BLaER1 treated with 17β-estradiol and CSF1 and Interleukin-3, amounts not matched to agents 10 nM and 100 nM (cell line): ENCODE measurements at regions not wholly inside any gene's neighbourhood (a gene's known extent, or its start where the extent isn't known, plus 50 kb on each side); places are given as distances from the start of the nearest gene placed in this dataset.
A peak's percentile ranks its signal among the peaks of the same experiment; 100 is the strongest.
"Not testable (repeated sequence)": the region's sequence is repeated elsewhere in the genome, so short reads cannot be mapped to it uniquely, and the experiment has no call there.

Source experiments
- H3K27ac ChIP-seq, 11 experiments: shearing (Covaris generic); formaldehyde crosslinking; 2 replicates each; pipeline ENCODE4 v1.8.1; 2022
- H3K27me3 ChIP-seq, 11 experiments: shearing (Covaris generic); formaldehyde crosslinking; 2 replicates each; pipeline ENCODE4 v1.8.1; 2022
- H3K36me3 ChIP-seq, 11 experiments: shearing (Covaris generic); formaldehyde crosslinking; 2 replicates each; pipeline ENCODE4 v1.8.1; 2022
- H3K4me1 ChIP-seq, 10 experiments: shearing (Covaris generic); formaldehyde crosslinking; 2 replicates each; pipeline ENCODE4 v1.8.1; 2022
- H3K4me2 ChIP-seq, 11 experiments: shearing (Covaris generic); formaldehyde crosslinking; 2 replicates each; pipeline ENCODE4 v1.8.1; 2022
- H3K4me3 ChIP-seq, 10 experiments: shearing (Covaris generic); formaldehyde crosslinking; 2 replicates each; pipeline ENCODE4 v1.8.1; 2022
- H3K9ac ChIP-seq, 11 experiments: shearing (Covaris generic); formaldehyde crosslinking; 2 replicates each; pipeline ENCODE4 v1.8.1; 2022
- H3K9me3 ChIP-seq, 11 experiments: shearing (Covaris generic); formaldehyde crosslinking; replicated peaks in 1 of 11; 2 replicates each; pipeline ENCODE4 v1.8.1; 2022
- H4K20me1 ChIP-seq, 11 experiments: shearing (Covaris generic); formaldehyde crosslinking; 2 replicates each; pipeline ENCODE4 v1.8.1; 2022
- Cebpa-rat ChIP-seq, 11 experiments: shearing (Covaris generic); IDR thresholded peaks; 2 replicates each; pipeline ENCODE4 v1.8.1; 2022

- Histone ChIP-seq H3K9me3 (peaks cover 4 to 11% (median 6%) of the 10 kb centered on the region in 11 experiments; a peak in 15 of 22 replicates), H3K27me3 (no peaks in the 10 kb centered on the region), H3K27ac (no peak overlapping the region), H3K4me2 (no peak overlapping the region), H3K4me3 (no peak overlapping the region), H3K4me1 (peaks cover 0 to 12% (median 2%) of the 10 kb centered on the region in 10 experiments; a peak in 6 of 20 replicates), H4K20me1 (no peaks in the 10 kb centered on the region), H3K36me3 (no peaks in the 10 kb centered on the region), H3K9ac (no peak overlapping the region)
- no peak for TF ChIP-seq Cebpa-rat (IDR thresholded peaks at IDR 0.05)
These were observed 154.5 kb downstream of the ZNF621 start for GRCh38 chr3:40679290-40679689.

- no peak overlapping the region for H3K4me3 ChIP-seq
- no peaks in the 10 kb centered on the region for H3K36me3 ChIP-seq
- H3K27me3 ChIP-seq = no peaks in the 10 kb centered on the region
- no peaks in the 10 kb centered on the region for H4K20me1 ChIP-seq
- H3K4me2 ChIP-seq = peak overlapping the region in 1 of 11 experiments; percentile 2; a peak in 1 of 22 replicates
- no peak overlapping the region for H3K27ac ChIP-seq
- H3K9me3 ChIP-seq = no peaks in the 10 kb centered on the region
- no peak overlapping the region for H3K9ac ChIP-seq
- H3K4me1 ChIP-seq = peaks cover 0 to 12% (median 2%) of the 10 kb centered on the region in 10 experiments; a peak in 6 of 20 replicates
- TF ChIP-seq Cebpa-rat (IDR thresholded peaks at IDR 0.05) = no peak
These were observed 156.2 kb downstream of the ZNF621 start for GRCh38 chr3:40680685-40681657.

- no peak for TF ChIP-seq Cebpa-rat (IDR thresholded peaks at IDR 0.05)
- Histone ChIP-seq H3K4me3 (no peak overlapping the region), H3K27ac (no peak overlapping the region), H3K27me3 (no peaks in the 10 kb centered on the region), H3K9ac (no peak overlapping the region), H3K36me3 (no peaks in the 10 kb centered on the region), H4K20me1 (no peaks in the 10 kb centered on the region), H3K4me2 (no peak overlapping the region), H3K4me1 (peaks cover 0 to 12% (median 2%) of the 10 kb centered on the region in 10 experiments; a peak in 6 of 20 replicates), H3K9me3 (no peaks in the 10 kb centered on the region)
These were observed 156.9 kb downstream of the ZNF621 start for GRCh38 chr3:40681658-40682055.

DNA sequence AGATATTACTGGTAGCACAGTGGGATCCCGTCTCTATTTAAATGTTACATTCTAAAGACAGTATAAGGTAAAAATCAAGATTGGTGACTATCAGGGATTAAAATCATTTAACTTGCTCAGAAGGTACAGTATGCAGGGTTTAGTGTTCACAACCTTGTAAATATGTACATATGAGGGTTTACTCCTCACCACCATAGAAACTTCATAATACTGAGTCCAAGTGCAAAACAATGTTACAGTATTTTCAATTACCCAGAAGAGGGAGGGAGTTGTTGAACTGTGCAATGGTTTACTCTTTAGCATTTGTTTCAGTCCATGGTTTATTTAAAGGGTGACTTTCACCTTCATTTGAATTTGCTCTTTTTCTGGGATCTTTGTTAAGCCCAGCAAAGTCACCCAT lies 165.1 kb downstream of the ZNF621 start:
- Histone ChIP-seq H3K4me1 (peaks cover 15 to 28% (median 18%) of the 10 kb centered on the region in 10 experiments), H3K9ac (no peak overlapping the region), H3K9me3 (no peaks in the 10 kb centered on the region), H4K20me1 (no peaks in the 10 kb centered on the region), H3K27ac (no peak overlapping the region), H3K27me3 (no peaks in the 10 kb centered on the region), H3K4me3 (no peak overlapping the region), H3K36me3 (no peaks in the 10 kb centered on the region), H3K4me2 (peak overlapping the region in 4 of 11 experiments; percentile 67 to 77 (median 70); a peak in 6 of 22 replicates)
- no peak for TF ChIP-seq Cebpa-rat (IDR thresholded peaks at IDR 0.05)

- no peaks in the 10 kb centered on the region for H3K36me3 ChIP-seq
- H3K27ac ChIP-seq = peak overlapping the region in 6 of 11 experiments; percentile 29 to 45 (median 42); a peak in 7 of 22 replicates
- H3K9me3 ChIP-seq = no peaks in the 10 kb centered on the region
- no peak overlapping the region; a peak in 1 of 20 replicates for H3K4me3 ChIP-seq
- no peaks in the 10 kb centered on the region for H4K20me1 ChIP-seq
- TF ChIP-seq Cebpa-rat (IDR thresholded peaks at IDR 0.05) = no peak
- peak overlapping the region in 6 of 11 experiments; percentile 7 to 21 (median 14); a peak in 5 of 22 replicates for H3K9ac ChIP-seq
- H3K27me3 ChIP-seq = no peaks in the 10 kb centered on the region
- peaks cover 15 to 30% (median 18%) of the 10 kb centered on the region in 10 experiments for H3K4me1 ChIP-seq
- peak overlapping the region; percentile 49 to 83 (median 68) for H3K4me2 ChIP-seq
These were observed 166.1 kb downstream of the ZNF621 start for GRCh38 chr3:40690749-40691451.

GRCh38 chr3:40691452-40691861 lies 166.7 kb downstream of the ZNF621 start:
- H3K36me3 ChIP-seq = no peaks in the 10 kb centered on the region
- no peaks in the 10 kb centered on the region for H3K27me3 ChIP-seq
- TF ChIP-seq Cebpa-rat (IDR thresholded peaks at IDR 0.05) = no peak
- no peak overlapping the region for H3K4me3 ChIP-seq
- H3K4me1 ChIP-seq = peaks cover 15 to 30% (median 18%) of the 10 kb centered on the region in 10 experiments
- H3K4me2 ChIP-seq = peak overlapping the region; percentile 49 to 83 (median 68)
- H3K9me3 ChIP-seq = no peaks in the 10 kb centered on the region
- no peaks in the 10 kb centered on the region for H4K20me1 ChIP-seq
- peak overlapping the region in 3 of 11 experiments; percentile 8 to 42 (median 29); a peak in 2 of 22 replicates for H3K27ac ChIP-seq
- no peak overlapping the region for H3K9ac ChIP-seq

DNA sequence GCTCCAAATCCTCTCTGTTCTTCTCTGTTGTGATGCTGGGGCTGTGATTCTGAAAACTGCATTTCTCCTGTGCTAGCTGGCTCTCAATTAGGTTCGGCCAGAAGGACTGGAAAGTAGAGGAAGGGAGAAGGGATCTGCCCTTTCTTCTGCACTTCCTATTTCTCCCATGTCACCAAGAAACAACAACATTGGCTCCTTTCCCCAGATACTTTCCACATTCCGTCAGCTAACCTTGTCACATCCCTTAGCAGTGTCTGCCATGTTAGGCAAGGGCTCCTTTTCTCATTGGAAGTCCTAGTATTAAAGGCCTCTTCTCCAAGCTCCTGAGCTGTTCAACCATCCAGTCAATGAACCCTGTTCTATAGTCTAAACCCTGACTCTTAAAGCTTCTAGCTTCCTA lies 171.1 kb downstream of the ZNF621 start:
- Histone ChIP-seq H3K27me3 (no peaks in the 10 kb centered on the region), H4K20me1 (no peaks in the 10 kb centered on the region), H3K36me3 (no peaks in the 10 kb centered on the region), H3K4me2 (peak overlapping the region in 1 of 11 experiments; percentile 9; a peak in 1 of 22 replicates), H3K4me1 (peaks cover 6 to 23% (median 9%) of the 10 kb centered on the region in 10 experiments), H3K9me3 (peaks cover 5 to 10% (median 7%) of the 10 kb centered on the region in 11 experiments), H3K27ac (no peak overlapping the region), H3K4me3 (no peak overlapping the region), H3K9ac (no peak overlapping the region)
- no peak for TF ChIP-seq Cebpa-rat (IDR thresholded peaks at IDR 0.05)

DNA sequence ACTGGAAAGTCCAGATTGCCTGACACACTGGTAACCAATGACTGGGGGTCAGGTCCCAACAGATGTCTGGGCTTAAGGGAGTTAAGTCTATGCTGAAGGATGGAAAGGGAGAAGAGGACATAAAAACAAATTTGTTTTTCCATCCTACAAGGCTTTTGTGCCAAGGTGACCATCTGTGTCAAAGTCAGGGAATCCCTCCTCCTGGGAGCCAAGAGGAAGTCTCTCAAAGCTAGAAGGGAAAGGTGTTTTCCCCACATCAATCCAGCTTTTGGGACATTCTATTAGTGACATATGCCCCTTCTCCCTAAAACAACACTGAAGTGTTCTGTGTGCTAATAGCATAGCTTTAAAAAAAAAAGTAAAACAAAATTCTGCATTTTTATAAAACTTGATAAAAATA lies 173.9 kb downstream of the ZNF621 start:
- not testable (repeated sequence) for H3K4me2 ChIP-seq, H4K20me1 ChIP-seq, H3K9ac ChIP-seq, H3K4me3 ChIP-seq, H3K36me3 ChIP-seq, H3K27me3 ChIP-seq, H3K27ac ChIP-seq
- H3K9me3 ChIP-seq = peaks cover 16 to 29% (median 22%) of the 10 kb centered on the region in 11 experiments
- peaks cover 0 to 12% (median 0%) of the 10 kb centered on the region in 10 experiments; a peak in 5 of 20 replicates for H3K4me1 ChIP-seq

GRCh38 chr3:40701016-40701588 lies 176.3 kb downstream of the ZNF621 start:
- H3K4me3 ChIP-seq = no peak overlapping the region
- no peak for TF ChIP-seq Cebpa-rat (IDR thresholded peaks at IDR 0.05)
- peaks cover 16 to 33% (median 22%) of the 10 kb centered on the region in 11 experiments for H3K9me3 ChIP-seq
- H4K20me1 ChIP-seq = no peaks in the 10 kb centered on the region
- no peaks in the 10 kb centered on the region for H3K27me3 ChIP-seq
- H3K4me2 ChIP-seq = no peak overlapping the region
- H3K4me1 ChIP-seq = no peaks in the 10 kb centered on the region
- H3K36me3 ChIP-seq = no peaks in the 10 kb centered on the region
- H3K27ac ChIP-seq = no peak overlapping the region
- no peak overlapping the region for H3K9ac ChIP-seq
